ENCODE measurements at regions not wholly inside any gene's neighbourhood (a gene's known extent, or its start where the extent isn't known, plus 50 kb on each side); places are given as distances from the start of the nearest gene placed in this dataset.

DNA sequence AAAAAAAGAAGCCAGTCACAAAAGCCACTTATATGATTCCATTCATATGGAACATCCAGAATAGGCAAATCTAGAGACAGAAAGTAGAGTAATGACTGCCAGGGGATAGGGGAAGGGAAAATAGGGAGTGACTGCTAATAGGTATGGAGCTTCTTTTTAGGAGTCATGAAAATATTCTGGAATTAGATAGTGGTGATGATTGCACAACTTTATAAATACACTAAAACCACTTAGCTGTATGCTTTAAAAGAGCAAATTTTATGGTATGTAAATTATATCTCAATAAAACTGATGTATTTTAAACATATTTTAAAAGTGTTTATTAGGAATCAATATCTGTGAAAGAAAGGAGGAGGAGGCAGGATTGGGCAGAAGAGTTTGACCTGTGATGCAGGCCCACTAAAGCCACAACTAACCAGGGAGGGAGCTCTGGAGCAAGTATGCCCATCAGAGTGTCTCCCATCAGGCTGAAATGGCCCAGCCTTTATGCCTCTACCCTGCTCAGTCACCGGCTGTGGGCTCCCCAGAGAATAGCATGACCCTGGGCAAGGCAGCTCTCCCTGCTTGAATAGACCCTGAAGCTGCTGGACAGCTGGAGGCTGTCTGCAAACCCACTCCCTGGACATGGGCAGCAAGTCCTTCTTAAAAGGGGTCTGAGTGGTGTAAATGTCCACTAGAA lies 96.0 kb upstream of the SLC44A1 start:
- Histone ChIP-seq H3K27ac (ENCODE audit: low read depth, low read length) (no peak overlapping the region), H3K9me3 (ENCODE audit: control insufficient read depth in 2 of 3, low read length in 3 of 3) (no peaks in the 10 kb centered on the region), H3K27me3 (ENCODE audit: control insufficient read depth in 2 of 2, insufficient read depth in 2 of 2, low read length in 2 of 2) (no peaks in the 10 kb centered on the region), H3K4me1 (ENCODE audit: control insufficient read depth in 2 of 2, insufficient read depth in 2 of 2, low read length in 2 of 2) (peaks cover 6 to 7% of the 10 kb centered on the region in 2 donors), H3K4me3 (ENCODE audit: low read length) (no peak overlapping the region), H3K36me3 (ENCODE audit: control insufficient read depth in 2 of 3, insufficient read depth in 3 of 3, low read length in 3 of 3) (no peaks in the 10 kb centered on the region)
- Mint-ChIP-seq H3K9me3 (peaks cover 0 to 3% (median 0%) of the 10 kb centered on the region in 11 donors), H3K4me1 (peaks cover 3 to 42% (median 30%) of the 10 kb centered on the region in 7 donors), H3K27ac (no peak overlapping the region), H3K36me3 (no peaks in the 10 kb centered on the region), H3K27me3 (peaks cover 0 to 19% (median 4%) of the 10 kb centered on the region in 5 donors), H3K4me3 (no peak overlapping the region)
- ChIA-PET CTCF (no interaction called here), POLR2A (no interaction called here)
- intact Hi-C loops (cut with micrococcal nuclease) = no loop called here
- DNase-seq (no peak), ATAC-seq (no peak)

DNA sequence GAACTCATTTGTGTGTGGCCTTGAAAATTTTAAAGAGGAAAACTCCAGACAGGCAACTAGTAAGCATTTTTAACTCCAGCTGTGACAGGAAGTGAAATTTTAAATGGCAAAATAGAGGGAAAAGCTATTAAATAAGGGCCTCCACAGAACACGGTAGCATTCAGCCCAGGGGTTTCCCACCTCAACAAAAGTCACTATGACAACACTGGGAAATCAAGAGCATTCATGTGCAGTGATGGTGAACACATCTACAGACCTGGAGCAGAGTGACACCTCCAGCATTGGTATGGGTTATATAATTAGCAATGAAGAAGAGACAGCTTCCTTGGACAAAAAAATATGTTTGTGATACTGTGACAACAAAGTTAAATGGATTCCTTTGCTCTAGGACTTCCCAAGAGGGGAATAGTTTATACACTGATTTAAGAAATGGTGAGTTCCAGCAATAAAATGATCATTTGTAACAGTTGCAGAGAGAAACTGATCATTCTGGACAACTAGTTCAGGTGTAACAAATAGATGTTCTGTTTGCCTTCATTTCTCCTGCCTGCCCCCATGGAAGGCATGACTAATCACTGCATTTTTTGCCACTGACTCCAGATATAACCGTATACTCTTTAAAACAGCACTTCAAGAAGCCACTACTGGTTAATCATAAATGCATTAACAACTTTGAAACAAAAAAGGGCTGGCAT lies 93.3 kb upstream of the SLC44A1 start:
- Mint-ChIP-seq H3K4me3 (no peak overlapping the region), H3K4me1 (peaks cover 5 to 52% (median 35%) of the 10 kb centered on the region in 7 donors), H3K36me3 (no peaks in the 10 kb centered on the region), H3K9me3 (peaks cover 0 to 3% (median 0%) of the 10 kb centered on the region in 11 donors), H3K27ac (no peak overlapping the region), H3K27me3 (peaks cover 0 to 15% (median 0%) of the 10 kb centered on the region in 5 donors)
- Histone ChIP-seq H3K4me1 (ENCODE audit: control insufficient read depth in 2 of 2, insufficient read depth in 2 of 2, low read length in 2 of 2) (peaks cover 6 to 7% of the 10 kb centered on the region in 2 donors), H3K9me3 (ENCODE audit: control insufficient read depth in 2 of 3, low read length in 3 of 3) (no peaks in the 10 kb centered on the region), H3K27ac (ENCODE audit: low read depth, low read length) (no peak overlapping the region), H3K27me3 (ENCODE audit: control insufficient read depth in 2 of 2, insufficient read depth in 2 of 2, low read length in 2 of 2) (no peaks in the 10 kb centered on the region), H3K4me3 (ENCODE audit: low read length) (no peak overlapping the region), H3K36me3 (ENCODE audit: control insufficient read depth in 2 of 3, insufficient read depth in 3 of 3, low read length in 3 of 3) (no peaks in the 10 kb centered on the region)
- CTCF ChIA-PET = no interaction called here
- intact Hi-C loops (cut with micrococcal nuclease) = no loop called here
- DNase-seq (no peak), ATAC-seq (no peak)
- POLR2A ChIA-PET = interaction anchor here (1.0 kb wide), 1 partner anchor 9 kb away, joined by 3 read pairs; no protein-coding TSS in a partner anchor

DNA sequence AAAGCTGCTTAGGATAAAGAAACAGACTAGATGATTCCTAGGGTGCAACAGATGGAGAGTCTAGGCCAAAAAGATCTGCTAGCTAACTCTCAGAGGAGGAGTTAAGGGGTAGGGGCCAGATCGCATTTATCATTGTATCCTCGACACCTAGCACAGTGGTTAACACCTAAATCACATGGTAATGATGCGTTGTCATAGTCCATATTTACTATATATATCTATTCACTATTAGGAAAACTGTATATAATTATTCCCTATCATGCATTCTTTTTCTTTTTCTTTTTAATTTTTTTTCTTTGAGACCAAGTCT lies 92.8 kb upstream of the SLC44A1 start:
- Histone ChIP-seq H3K27ac (ENCODE audit: low read depth, low read length) (no peak overlapping the region), H3K27me3 (ENCODE audit: control insufficient read depth in 2 of 2, insufficient read depth in 2 of 2, low read length in 2 of 2) (no peaks in the 10 kb centered on the region), H3K9me3 (ENCODE audit: control insufficient read depth in 2 of 3, low read length in 3 of 3) (no peaks in the 10 kb centered on the region), H3K4me1 (ENCODE audit: control insufficient read depth in 2 of 2, insufficient read depth in 2 of 2, low read length in 2 of 2) (peaks cover 6 to 7% of the 10 kb centered on the region in 2 donors), H3K4me3 (ENCODE audit: low read length) (no peak overlapping the region), H3K36me3 (ENCODE audit: control insufficient read depth in 2 of 3, insufficient read depth in 3 of 3, low read length in 3 of 3) (no peaks in the 10 kb centered on the region)
- intact Hi-C loops (cut with micrococcal nuclease) = no loop called here
- ATAC-seq = no peak
- CTCF ChIA-PET = no interaction called here
- Mint-ChIP-seq H3K4me3 (no peak overlapping the region), H3K9me3 (no peaks in the 10 kb centered on the region), H3K27me3 (peaks cover 0 to 15% (median 0%) of the 10 kb centered on the region in 5 donors), H3K36me3 (no peaks in the 10 kb centered on the region), H3K27ac (no peak overlapping the region), H3K4me1 (peaks cover 5 to 47% (median 35%) of the 10 kb centered on the region in 7 donors)
- no peak for DNase-seq
- POLR2A ChIA-PET = no interaction called here

DNA sequence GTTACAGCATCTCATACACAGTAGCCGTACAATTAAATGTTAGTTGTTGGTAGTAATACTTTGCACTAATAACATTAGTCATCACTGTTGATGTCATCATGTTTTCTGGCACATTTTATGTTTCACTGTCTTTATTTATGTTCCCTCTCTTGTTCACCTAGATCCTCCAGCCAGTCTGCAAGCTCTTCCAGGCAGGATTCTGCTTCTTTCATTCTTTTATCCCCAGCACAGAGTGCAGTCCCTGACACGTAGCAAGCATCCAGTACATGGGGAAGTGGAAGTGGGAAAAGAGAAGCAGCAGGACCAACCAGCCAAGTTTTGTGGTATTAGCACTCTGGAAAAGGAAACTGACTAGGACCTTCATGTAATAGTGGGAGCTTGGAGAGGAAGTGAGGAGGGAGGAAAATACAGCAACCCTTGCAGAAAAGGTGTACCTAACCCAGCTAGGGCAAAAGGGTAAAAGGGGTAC lies 89.7 kb upstream of the SLC44A1 start:
- H3K27ac Mint-ChIP-seq = no peak overlapping the region
- ATAC-seq = peak; percentile 33
- no peaks in the 10 kb centered on the region for H3K36me3 Mint-ChIP-seq
- H3K27me3 ChIP-seq (ENCODE audit: control insufficient read depth in 2 of 2, insufficient read depth in 2 of 2, low read length in 2 of 2) = no peaks in the 10 kb centered on the region
- H3K4me3 Mint-ChIP-seq = peak overlapping the region in 1 of 10 donors; percentile 16
- no peak overlapping the region for H3K4me3 ChIP-seq (ENCODE audit: low read length)
- CTCF ChIA-PET = interaction anchor here (2.4 kb wide), 1 partner anchor 228 kb away, joined by 10 read pairs; the partner anchor contains the start of gene ABCA1
- H3K27ac ChIP-seq (ENCODE audit: low read depth, low read length) = no peak overlapping the region
- peaks cover 12 to 50% (median 34%) of the 10 kb centered on the region in 7 donors for H3K4me1 Mint-ChIP-seq
- peaks cover 6 to 14% of the 10 kb centered on the region in 2 donors for H3K4me1 ChIP-seq (ENCODE audit: control insufficient read depth in 2 of 2, insufficient read depth in 2 of 2, low read length in 2 of 2)
- no peaks in the 10 kb centered on the region for H3K9me3 Mint-ChIP-seq
- intact Hi-C loops (cut with micrococcal nuclease) = loop anchor here in 1 of 2 donors (5.0 kb wide), 1 partner anchor 162 kb away; no protein-coding TSS in a partner anchor
- no peaks in the 10 kb centered on the region for H3K36me3 ChIP-seq (ENCODE audit: control insufficient read depth in 2 of 3, insufficient read depth in 3 of 3, low read length in 3 of 3)
- POLR2A ChIA-PET = no interaction called here
- no peaks in the 10 kb centered on the region for H3K9me3 ChIP-seq (ENCODE audit: control insufficient read depth in 2 of 3, low read length in 3 of 3)
- peaks cover 0 to 9% (median 0%) of the 10 kb centered on the region in 5 donors for H3K27me3 Mint-ChIP-seq
- DNase-seq = no peak

DNA sequence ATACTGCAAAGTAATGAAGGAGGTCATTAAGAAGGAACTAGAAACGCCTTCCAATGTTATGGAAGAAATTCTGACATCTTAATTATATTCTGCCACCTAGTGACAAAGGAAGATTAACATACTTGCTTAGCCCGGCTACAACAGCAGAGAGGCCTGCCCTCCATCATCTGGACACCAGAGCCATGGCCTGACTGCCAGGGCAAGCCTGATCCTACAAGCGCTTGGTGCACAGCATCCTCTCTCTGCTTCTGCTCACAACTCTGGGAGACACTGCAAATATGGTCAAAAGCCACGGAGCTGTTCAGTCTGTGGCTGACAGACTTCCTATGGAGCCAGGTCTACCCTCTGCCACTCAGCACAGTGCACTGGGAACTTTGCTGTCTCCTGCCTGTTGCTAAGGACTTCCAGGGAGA lies 87.3 kb upstream of the SLC44A1 start:
- POLR2A ChIA-PET = no interaction called here
- H3K36me3 ChIP-seq (ENCODE audit: control insufficient read depth in 2 of 3, insufficient read depth in 3 of 3, low read length in 3 of 3) = no peaks in the 10 kb centered on the region
- no peak overlapping the region for H3K4me3 ChIP-seq (ENCODE audit: low read length)
- no peaks in the 10 kb centered on the region for H3K27me3 ChIP-seq (ENCODE audit: control insufficient read depth in 2 of 2, insufficient read depth in 2 of 2, low read length in 2 of 2)
- Mint-ChIP-seq H3K9me3 (no peaks in the 10 kb centered on the region), H3K36me3 (no peaks in the 10 kb centered on the region), H3K27ac (peak overlapping the region in 1 of 9 donors; percentile 60), H3K4me3 (no peak overlapping the region), H3K27me3 (peaks cover 0 to 7% (median 0%) of the 10 kb centered on the region in 5 donors), H3K4me1 (peaks cover 12 to 34% (median 22%) of the 10 kb centered on the region in 7 donors)
- CTCF ChIA-PET = interaction anchor here (4.4 kb wide), 1 partner anchor 294 kb away, joined by 44 read pairs; no protein-coding TSS in a partner anchor
- intact Hi-C loops (cut with micrococcal nuclease) = loop anchor here (1.0 to 5.0 kb wide), 8 partner anchors 28 to 377 kb away; no protein-coding TSS in a partner anchor
- ATAC-seq = peak; percentile 89
- peaks cover 0 to 7% of the 10 kb centered on the region in 2 donors for H3K4me1 ChIP-seq (ENCODE audit: control insufficient read depth in 2 of 2, insufficient read depth in 2 of 2, low read length in 2 of 2)
- H3K9me3 ChIP-seq (ENCODE audit: control insufficient read depth in 2 of 3, low read length in 3 of 3) = no peaks in the 10 kb centered on the region
- no peak overlapping the region for H3K27ac ChIP-seq (ENCODE audit: low read depth, low read length)
- DNase-seq = peak in 7 of 9 donors; percentile 18 to 53 (median 45)

DNA sequence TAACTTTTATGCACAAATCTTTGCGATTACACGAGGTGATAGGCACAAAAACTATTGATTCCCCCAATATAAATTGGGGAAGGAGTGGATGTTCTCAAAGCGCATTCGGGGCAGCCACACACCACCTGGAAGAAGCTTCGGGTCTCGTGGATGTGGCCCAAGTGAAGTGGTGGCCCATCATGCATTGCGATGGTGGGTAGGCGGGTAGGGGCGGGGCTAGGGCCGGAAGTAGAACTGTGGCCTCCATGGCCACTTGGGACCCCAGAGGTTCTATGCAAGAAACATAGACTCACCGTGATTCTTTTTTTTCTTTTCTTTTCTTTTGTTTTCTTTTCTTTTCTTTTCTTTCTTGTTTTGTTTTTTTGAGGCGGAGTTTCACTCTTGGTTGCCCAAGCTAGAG lies 86.4 kb upstream of the SLC44A1 start:
- Histone ChIP-seq H3K4me3 (ENCODE audit: low read length) (no peak overlapping the region), H3K36me3 (ENCODE audit: control insufficient read depth in 2 of 3, insufficient read depth in 3 of 3, low read length in 3 of 3) (no peaks in the 10 kb centered on the region), H3K4me1 (ENCODE audit: control insufficient read depth in 2 of 2, insufficient read depth in 2 of 2, low read length in 2 of 2) (peaks cover 0 to 7% of the 10 kb centered on the region in 2 donors), H3K27ac (ENCODE audit: low read depth, low read length) (no peak overlapping the region), H3K27me3 (ENCODE audit: control insufficient read depth in 2 of 2, insufficient read depth in 2 of 2, low read length in 2 of 2) (no peaks in the 10 kb centered on the region), H3K9me3 (ENCODE audit: control insufficient read depth in 2 of 3, low read length in 3 of 3) (no peaks in the 10 kb centered on the region)
- CTCF ChIA-PET = interaction anchor here (0.7 to 4.4 kb wide), 3 partner anchors 102 to 295 kb away, joined by 3 to 44 read pairs (median 4); no protein-coding TSS in a partner anchor
- Mint-ChIP-seq H3K9me3 (no peaks in the 10 kb centered on the region), H3K4me3 (no peak overlapping the region), H3K4me1 (peaks cover 12 to 30% (median 20%) of the 10 kb centered on the region in 7 donors), H3K27me3 (peaks cover 0 to 9% (median 0%) of the 10 kb centered on the region in 5 donors), H3K36me3 (no peaks in the 10 kb centered on the region), H3K27ac (no peak overlapping the region)
- DNase-seq (no peak), ATAC-seq (no peak)
- intact Hi-C loops (cut with micrococcal nuclease) = loop anchor here in 1 of 2 donors (5.0 kb wide), 1 partner anchor 166 kb away; no protein-coding TSS in a partner anchor
- POLR2A ChIA-PET = no interaction called here

Data from naive thymus-derived CD4-positive, alpha-beta T cell (primary cell).